GM12878 (cell line): ENCODE measurements at regions not wholly inside any gene's neighbourhood (a gene's known extent, or its start where the extent isn't known, plus 50 kb on each side); places are given as distances from the start of the nearest gene placed in this dataset.

Source experiments
- ATAC-seq: fragments of 200-7000 bp; cut with Tn5 transposase; 3 replicates; pipeline ENCODE4 v1.9.1; 2020; ENCODE audit warnings: mild to moderate bottlenecking, moderate library complexity
- BruUV-seq: library from RNA; stranded (reverse); fragments of 400-500 nt; replicated peaks from 2 replicates; lab custom pipeline; 2021; lab: Mats Ljungman, UMichigan
- CTCF ChIA-PET: fragments of 300-600 bp; sonication (Branson Sonifier 250); formaldehyde crosslinking; extraction: SDS; loops from one replicate; lab custom pipeline; 2021; ENCODE audit warnings: inconsistent platforms; lab: Yijun Ruan, JAX
- POLR2A ChIA-PET: fragments of 350-600 bp; formaldehyde crosslinking; extraction: SDS; loops from one replicate; lab custom pipeline; 2021; ENCODE audit warnings: inconsistent platforms; lab: Charles Lee
- RAD21 ChIA-PET: fragments of 300-600 bp; sonication (Branson Sonifier 250); formaldehyde crosslinking; loops from one replicate; lab custom pipeline; 2023; ENCODE audit warnings: antibody characterized with exemption; ENCODE audit not compliant: unreplicated experiment; lab: Charles Lee
- SMC1A ChIA-PET: fragments of 300-600 bp; sonication (Branson Sonifier 250); formaldehyde crosslinking; loops from one replicate; lab custom pipeline; 2023; ENCODE audit not compliant: unreplicated experiment, uncharacterized antibody; lab: Charles Lee
- DNase-seq: peaks from one replicate; pipeline ENCODE4 v3.0.0-alpha.2; 2011; ENCODE audit warnings: low read depth, low spot score
- FAIRE-seq: peaks from 3 replicates; lab custom pipeline; 2011; peaks lifted over from hg19 to GRCh38; lab: Jason Lieb, UNC
- H2AFZ ChIP-seq: 2 replicates; pipeline ENCODE4 v1.6.0; 2011; ENCODE audit warnings: low read depth, low read length, control low read depth; ENCODE audit not compliant: control insufficient read depth
- H3K27ac ChIP-seq: 2 replicates; pipeline ENCODE4 v1.5.1; 2011; ENCODE audit warnings: control low read depth; ENCODE audit not compliant: control insufficient read depth, insufficient read depth
- H3K27me3 ChIP-seq, 2 experiments: replicated peaks in 1 of 2; 2 replicates each; pipeline versions ENCODE4 v1.6.0 to v1.6.1; 2011; ENCODE audit warnings: low read length in 1 of 2; ENCODE audit not compliant: control insufficient read depth in 2 of 2, insufficient read depth in 2 of 2
- H3K36me3 ChIP-seq, 2 experiments: 2 replicates each; pipeline ENCODE4 v1.5.1; 2011; ENCODE audit warnings: low read length in 1 of 2; ENCODE audit not compliant: control insufficient read depth in 2 of 2, insufficient read depth in 2 of 2
- H3K4me1 ChIP-seq: 2 replicates; pipeline ENCODE4 v1.6.1; 2011; ENCODE audit warnings: mild to moderate bottlenecking, low read length, moderate library complexity, mixed read lengths; ENCODE audit not compliant: control insufficient read depth, insufficient read depth
- H3K4me2 ChIP-seq: 2 replicates; pipeline ENCODE4 v1.6.0; 2011; ENCODE audit warnings: control low read depth; ENCODE audit not compliant: control insufficient read depth, insufficient read depth
- H3K4me3 ChIP-seq: fragments of 200-600 bp; sonication (generic); 2 replicates; pipeline ENCODE4 v1.5.1; 2016
- H3K79me2 ChIP-seq: 2 replicates; pipeline ENCODE4 v1.6.0; 2011; ENCODE audit warnings: low read length; ENCODE audit not compliant: control insufficient read depth, insufficient read depth
- H3K9ac ChIP-seq: 2 replicates; pipeline ENCODE4 v1.8.0; 2011; ENCODE audit warnings: low read length, control low read depth, mixed read lengths; ENCODE audit not compliant: control insufficient read depth, insufficient read depth
- H3K9me3 ChIP-seq: replicated peaks from 3 replicates; pipeline ENCODE4 v1.5.1; 2011; ENCODE audit warnings: mild to moderate bottlenecking, low read length; ENCODE audit not compliant: control insufficient read depth, insufficient read depth
- H4K20me1 ChIP-seq: 2 replicates; pipeline ENCODE4 v1.6.0; 2011; ENCODE audit not compliant: control insufficient read depth, insufficient read depth
- ATF2 ChIP-seq: IDR thresholded peaks from 2 replicates; pipeline ENCODE4 v1.6.1; 2012; ENCODE audit warnings: low read length, inconsistent platforms
- ATF3 ChIP-seq: IDR thresholded peaks from 2 replicates; pipeline ENCODE4 v1.6.1; 2011; ENCODE audit warnings: low read depth, mild to moderate bottlenecking, low read length, moderate library complexity, borderline replicate concordance; ENCODE audit errors: extremely low read depth
- BCL3 ChIP-seq: IDR thresholded peaks from 2 replicates; pipeline ENCODE4 v1.6.1; 2011; ENCODE audit warnings: borderline replicate concordance, low read depth, mild to moderate bottlenecking, moderate library complexity, low read length; ENCODE audit not compliant: insufficient read depth, poor library complexity, severe bottlenecking
- MEF2A ChIP-seq: IDR thresholded peaks from 2 replicates; pipeline ENCODE4 v1.6.1; 2011; ENCODE audit warnings: low read depth, mild to moderate bottlenecking, low read length, moderate library complexity; ENCODE audit not compliant: insufficient read depth
- MTA3 ChIP-seq: IDR thresholded peaks from 2 replicates; pipeline ENCODE4 v1.6.1; 2012; ENCODE audit warnings: low read length, inconsistent platforms, borderline replicate concordance
- MXI1 ChIP-seq: fragments of 150-350 bp; IDR thresholded peaks from 2 replicates; pipeline ENCODE4 v1.6.1; 2011; ENCODE audit warnings: low read depth, mild to moderate bottlenecking, inconsistent platforms, low read length, improper control_type of control experiment
- NFYB ChIP-seq: IDR thresholded peaks from 2 replicates; pipeline ENCODE4 v1.6.1; 2011; ENCODE audit warnings: low read depth, mild to moderate bottlenecking, low read length, improper control_type of control experiment, moderate library complexity; ENCODE audit not compliant: insufficient read depth
- RBBP5 ChIP-seq: fragments of 200-600 bp; sonication (generic); conservative IDR thresholded peaks from 2 replicates; pipeline ENCODE4 v1.6.1; 2016
- RFX5 ChIP-seq: IDR thresholded peaks from 2 replicates; pipeline ENCODE4 v1.6.1; 2011; ENCODE audit warnings: low read depth, low read length, improper control_type of control experiment
- SIX5 ChIP-seq: IDR thresholded peaks from 2 replicates; pipeline ENCODE4 v1.6.1; 2011; ENCODE audit warnings: mild to moderate bottlenecking, low read depth, low read length, moderate library complexity; ENCODE audit not compliant: severe bottlenecking
- SP1 ChIP-seq: IDR thresholded peaks from one replicate; pipeline ENCODE4 v1.6.1; 2011; ENCODE audit warnings: low read depth, low read length
- TCF7 ChIP-seq: IDR thresholded peaks from 2 replicates; pipeline ENCODE4 v1.6.1; 2014; ENCODE audit warnings: antibody characterized with exemption, borderline replicate concordance
- WGBS: methylation state at CpG from one replicate; pipeline ENCODE4 v1.1.6; 2016; ENCODE audit warnings: low lambda C conversion rate; ENCODE audit not compliant: insufficient replicate concordance, insufficient coverage; ENCODE audit errors: missing lambda C conversion rate; 5-methylcytosine and 5-hydroxymethylcytosine counted together
- in situ Hi-C: fragments of 300-500 bp; cut with MboI; formaldehyde crosslinking; loops from 9 replicates; pipeline ENCODE4 v1.14.3; 2018; ENCODE audit warnings: mixed read lengths
- intact Hi-C: fragments of 100-400 bp; cut with micrococcal nuclease; formaldehyde crosslinking; loops from one replicate; pipeline ENCODE4 v1.14.2; 2022; ENCODE audit not compliant: unreplicated experiment
- TF ChIP-seq, protein P1 (sequence below), 3 experiments: IDR thresholded peaks in 2 of 3; conservative IDR thresholded peaks in 1 of 3; 2 replicates each; pipeline ENCODE4 v1.5.1; 2011; ENCODE audit warnings: low read depth in 3 of 3, low read length in 3 of 3, mild to moderate bottlenecking in 3 of 3, control low read depth in 2 of 3, moderate library complexity in 2 of 3, inconsistent platforms in 1 of 3, mixed read lengths in 1 of 3; ENCODE audit not compliant: control insufficient read depth in 2 of 3, insufficient read depth in 1 of 3; ENCODE audit errors: extremely low read depth in 1 of 3
- TF ChIP-seq, protein P2 (sequence below): fragments of 450-650 bp; IDR thresholded peaks from 2 replicates; pipeline ENCODE4 v1.6.1; 2017; ENCODE audit warnings: borderline replicate concordance

GRCh38 chr1:59156051-59156450 is 140.8 kb upstream of the FGGY start (continued):
- no peak for TF ChIP-seq ATF2

GRCh38 chr1:59156526-59157199 is 140.2 kb upstream of the FGGY start:
- ChIA-PET POLR2A (interaction anchor here (0.5 kb wide), 1 partner anchor 11 kb away, joined by 8 read pairs; no protein-coding TSS in a partner anchor), CTCF (no interaction called here), SMC1A (interaction anchor here (0.7 kb wide), 1 partner anchor 44 kb away, joined by 3 read pairs; no protein-coding TSS in a partner anchor), RAD21 (no interaction called here)
- FAIRE-seq (no peak), ATAC-seq (no peak), DNase-seq (no peak)
- Histone ChIP-seq H3K9me3 (peaks cover 2% of the 10 kb centered on the region; the same call in 1 of the 3 replicates), H4K20me1 (no peaks in the 10 kb centered on the region), H3K4me1 (no peaks in the 10 kb centered on the region), H3K4me3 (no peak overlapping the region), H3K4me2 (no peak overlapping the region), H2AFZ (no peak overlapping the region), H3K27me3 (no peaks in the 10 kb centered on the region), H3K9ac (no peak overlapping the region), H3K79me2 (no peaks in the 10 kb centered on the region), H3K27ac (no peak overlapping the region), H3K36me3 (no peaks in the 10 kb centered on the region)
- WGBS = 51% methylated on average over 7 of the region's 7 CpGs
- no TSS peak for BruUV-seq
- in situ Hi-C loops (no loop called here), intact Hi-C loops (no loop called here)
- TF ChIP-seq ATF3 (no peak), SP1 (no peak), SIX5 (no peak), TCF7 (no peak), MXI1 (no peak), RFX5 (no peak), RBBP5 (no peak), NFYB (no peak), MTA3 (no peak), BCL3 (no peak), MEF2A (no peak)
- TF ChIP-seq, protein P1, sequence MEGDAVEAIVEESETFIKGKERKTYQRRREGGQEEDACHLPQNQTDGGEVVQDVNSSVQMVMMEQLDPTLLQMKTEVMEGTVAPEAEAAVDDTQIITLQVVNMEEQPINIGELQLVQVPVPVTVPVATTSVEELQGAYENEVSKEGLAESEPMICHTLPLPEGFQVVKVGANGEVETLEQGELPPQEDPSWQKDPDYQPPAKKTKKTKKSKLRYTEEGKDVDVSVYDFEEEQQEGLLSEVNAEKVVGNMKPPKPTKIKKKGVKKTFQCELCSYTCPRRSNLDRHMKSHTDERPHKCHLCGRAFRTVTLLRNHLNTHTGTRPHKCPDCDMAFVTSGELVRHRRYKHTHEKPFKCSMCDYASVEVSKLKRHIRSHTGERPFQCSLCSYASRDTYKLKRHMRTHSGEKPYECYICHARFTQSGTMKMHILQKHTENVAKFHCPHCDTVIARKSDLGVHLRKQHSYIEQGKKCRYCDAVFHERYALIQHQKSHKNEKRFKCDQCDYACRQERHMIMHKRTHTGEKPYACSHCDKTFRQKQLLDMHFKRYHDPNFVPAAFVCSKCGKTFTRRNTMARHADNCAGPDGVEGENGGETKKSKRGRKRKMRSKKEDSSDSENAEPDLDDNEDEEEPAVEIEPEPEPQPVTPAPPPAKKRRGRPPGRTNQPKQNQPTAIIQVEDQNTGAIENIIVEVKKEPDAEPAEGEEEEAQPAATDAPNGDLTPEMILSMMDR (IDR thresholded peaks at IDR 0.05 in 2 of 3, conservative IDR thresholded peaks at IDR 0.05 in 1 of 3; ENCODE audit: control insufficient read depth in 2 of 3, extremely low read depth in 1 of 3, insufficient read depth in 1 of 3, low read depth in 3 of 3, low read length in 3 of 3) = no peak
- TF ChIP-seq, protein P2, sequence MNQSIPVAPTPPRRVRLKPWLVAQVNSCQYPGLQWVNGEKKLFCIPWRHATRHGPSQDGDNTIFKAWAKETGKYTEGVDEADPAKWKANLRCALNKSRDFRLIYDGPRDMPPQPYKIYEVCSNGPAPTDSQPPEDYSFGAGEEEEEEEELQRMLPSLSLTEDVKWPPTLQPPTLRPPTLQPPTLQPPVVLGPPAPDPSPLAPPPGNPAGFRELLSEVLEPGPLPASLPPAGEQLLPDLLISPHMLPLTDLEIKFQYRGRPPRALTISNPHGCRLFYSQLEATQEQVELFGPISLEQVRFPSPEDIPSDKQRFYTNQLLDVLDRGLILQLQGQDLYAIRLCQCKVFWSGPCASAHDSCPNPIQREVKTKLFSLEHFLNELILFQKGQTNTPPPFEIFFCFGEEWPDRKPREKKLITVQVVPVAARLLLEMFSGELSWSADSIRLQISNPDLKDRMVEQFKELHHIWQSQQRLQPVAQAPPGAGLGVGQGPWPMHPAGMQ = no peak
